ENCODE measurements at regions not wholly inside any gene's neighbourhood (a gene's known extent, or its start where the extent isn't known, plus 50 kb on each side); places are given as distances from the start of the nearest gene placed in this dataset.

DNA sequence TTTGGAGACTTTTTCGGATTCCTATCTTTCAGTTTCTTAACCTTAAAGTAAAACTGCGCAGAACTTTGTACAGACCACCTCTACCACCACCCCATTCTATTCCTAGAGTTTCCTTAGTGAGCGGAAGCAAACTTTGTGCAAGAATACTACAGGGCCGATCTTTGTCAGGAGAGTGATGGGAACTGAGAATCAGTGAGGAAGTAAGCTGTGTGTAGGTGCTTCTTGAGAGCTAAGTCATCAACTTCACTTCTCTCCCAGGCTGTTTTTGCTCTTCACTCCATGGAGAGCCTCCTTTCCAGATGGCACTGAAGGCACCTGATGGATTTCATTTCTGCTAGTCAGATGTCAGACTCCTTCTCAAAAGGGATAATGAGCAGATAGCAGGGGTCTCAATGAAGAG is 127.3 kb downstream of the SPATA31D1 start:
- no peaks in the 10 kb centered on the region for H3K36me3 ChIP-seq (ENCODE audit: control insufficient read depth, insufficient read depth, low read length)
- H3K4me1 ChIP-seq (ENCODE audit: control insufficient read depth, extremely low read depth, insufficient read depth, low read length), result no peaks in the 10 kb centered on the region
- no peaks in the 10 kb centered on the region for H3K79me2 ChIP-seq (ENCODE audit: control insufficient read depth, insufficient read depth, low read length)
- no peaks in the 10 kb centered on the region for H3K9me3 ChIP-seq (ENCODE audit: control insufficient read depth, insufficient read depth, low read depth, low read length)
- H3K9ac ChIP-seq (ENCODE audit: insufficient read depth, low read length), result no peak overlapping the region
- no peak for TF ChIP-seq EZH2 (IDR thresholded peaks at IDR 0.05; ENCODE audit: low read length, missing control alignments)
- TF ChIP-seq, protein P1, sequence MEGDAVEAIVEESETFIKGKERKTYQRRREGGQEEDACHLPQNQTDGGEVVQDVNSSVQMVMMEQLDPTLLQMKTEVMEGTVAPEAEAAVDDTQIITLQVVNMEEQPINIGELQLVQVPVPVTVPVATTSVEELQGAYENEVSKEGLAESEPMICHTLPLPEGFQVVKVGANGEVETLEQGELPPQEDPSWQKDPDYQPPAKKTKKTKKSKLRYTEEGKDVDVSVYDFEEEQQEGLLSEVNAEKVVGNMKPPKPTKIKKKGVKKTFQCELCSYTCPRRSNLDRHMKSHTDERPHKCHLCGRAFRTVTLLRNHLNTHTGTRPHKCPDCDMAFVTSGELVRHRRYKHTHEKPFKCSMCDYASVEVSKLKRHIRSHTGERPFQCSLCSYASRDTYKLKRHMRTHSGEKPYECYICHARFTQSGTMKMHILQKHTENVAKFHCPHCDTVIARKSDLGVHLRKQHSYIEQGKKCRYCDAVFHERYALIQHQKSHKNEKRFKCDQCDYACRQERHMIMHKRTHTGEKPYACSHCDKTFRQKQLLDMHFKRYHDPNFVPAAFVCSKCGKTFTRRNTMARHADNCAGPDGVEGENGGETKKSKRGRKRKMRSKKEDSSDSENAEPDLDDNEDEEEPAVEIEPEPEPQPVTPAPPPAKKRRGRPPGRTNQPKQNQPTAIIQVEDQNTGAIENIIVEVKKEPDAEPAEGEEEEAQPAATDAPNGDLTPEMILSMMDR (conservative IDR thresholded peaks at IDR 0.05 in 1 of 2, IDR thresholded peaks at IDR 0.05 in 1 of 2; ENCODE audit: low read depth in 1 of 2, low read length in 2 of 2), result no peak
- no peaks in the 10 kb centered on the region for H3K27me3 ChIP-seq (ENCODE audit: control insufficient read depth, insufficient read depth, low read length)
- DNase-seq (ENCODE audit: low read depth in 2 of 2), result no peak
- H3K4me2 ChIP-seq (ENCODE audit: extremely low read depth, insufficient read depth, low read length), result no peak overlapping the region
- H4K20me1 ChIP-seq (ENCODE audit: control insufficient read depth, extremely low read depth, insufficient read depth, low read length), result no peaks in the 10 kb centered on the region
- H2AFZ ChIP-seq (ENCODE audit: low read length), result no peak overlapping the region
- no peak overlapping the region for H3K4me3 ChIP-seq (replicated peaks in 1 of 4; ENCODE audit: control extremely low read depth in 1 of 4, insufficient read depth in 1 of 4, low read depth in 3 of 4, low read length in 4 of 4)
- H3K27ac ChIP-seq (ENCODE audit: insufficient read depth, low read length), result no peak overlapping the region

DNA sequence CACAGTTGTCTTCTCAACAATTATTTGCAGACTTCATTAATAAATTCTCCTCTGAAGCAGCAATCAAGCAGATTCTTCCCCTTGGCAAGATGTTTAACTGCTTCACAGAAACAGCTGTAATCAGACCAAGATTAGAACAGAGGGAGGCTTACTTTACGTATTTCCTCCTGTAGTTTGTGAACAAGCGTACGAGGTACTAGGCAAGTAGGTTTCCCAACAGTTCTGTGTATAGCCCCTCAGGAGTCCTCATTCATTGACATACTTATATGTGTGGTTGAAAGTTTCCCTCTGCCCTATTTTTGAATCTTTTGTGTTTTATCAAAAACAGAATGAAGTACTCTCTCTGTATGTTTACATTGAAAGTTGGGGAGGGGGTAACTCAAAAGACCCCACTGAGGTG is 128.0 kb downstream of the SPATA31D1 start:
- Histone ChIP-seq H3K79me2 (ENCODE audit: control insufficient read depth, insufficient read depth, low read length) (no peaks in the 10 kb centered on the region), H3K4me3 (replicated peaks in 1 of 4; ENCODE audit: control extremely low read depth in 1 of 4, insufficient read depth in 1 of 4, low read depth in 3 of 4, low read length in 4 of 4) (no peak overlapping the region), H4K20me1 (ENCODE audit: control insufficient read depth, extremely low read depth, insufficient read depth, low read length) (no peaks in the 10 kb centered on the region), H3K9me3 (ENCODE audit: control insufficient read depth, insufficient read depth, low read depth, low read length) (no peaks in the 10 kb centered on the region), H3K9ac (ENCODE audit: insufficient read depth, low read length) (no peak overlapping the region), H2AFZ (ENCODE audit: low read length) (no peak overlapping the region), H3K36me3 (ENCODE audit: control insufficient read depth, insufficient read depth, low read length) (no peaks in the 10 kb centered on the region), H3K27ac (ENCODE audit: insufficient read depth, low read length) (no peak overlapping the region), H3K4me1 (ENCODE audit: control insufficient read depth, extremely low read depth, insufficient read depth, low read length) (no peaks in the 10 kb centered on the region), H3K27me3 (ENCODE audit: control insufficient read depth, insufficient read depth, low read length) (no peaks in the 10 kb centered on the region), H3K4me2 (ENCODE audit: extremely low read depth, insufficient read depth, low read length) (no peak overlapping the region)
- peak in 1 of 2 donors; percentile 8 for DNase-seq (ENCODE audit: low read depth in 2 of 2)
- TF ChIP-seq, protein P1 (conservative IDR thresholded peaks at IDR 0.05 in 1 of 2, IDR thresholded peaks at IDR 0.05 in 1 of 2; ENCODE audit: low read depth in 1 of 2, low read length in 2 of 2), result no peak
- no peak for TF ChIP-seq EZH2 (IDR thresholded peaks at IDR 0.05; ENCODE audit: low read length, missing control alignments)

DNA sequence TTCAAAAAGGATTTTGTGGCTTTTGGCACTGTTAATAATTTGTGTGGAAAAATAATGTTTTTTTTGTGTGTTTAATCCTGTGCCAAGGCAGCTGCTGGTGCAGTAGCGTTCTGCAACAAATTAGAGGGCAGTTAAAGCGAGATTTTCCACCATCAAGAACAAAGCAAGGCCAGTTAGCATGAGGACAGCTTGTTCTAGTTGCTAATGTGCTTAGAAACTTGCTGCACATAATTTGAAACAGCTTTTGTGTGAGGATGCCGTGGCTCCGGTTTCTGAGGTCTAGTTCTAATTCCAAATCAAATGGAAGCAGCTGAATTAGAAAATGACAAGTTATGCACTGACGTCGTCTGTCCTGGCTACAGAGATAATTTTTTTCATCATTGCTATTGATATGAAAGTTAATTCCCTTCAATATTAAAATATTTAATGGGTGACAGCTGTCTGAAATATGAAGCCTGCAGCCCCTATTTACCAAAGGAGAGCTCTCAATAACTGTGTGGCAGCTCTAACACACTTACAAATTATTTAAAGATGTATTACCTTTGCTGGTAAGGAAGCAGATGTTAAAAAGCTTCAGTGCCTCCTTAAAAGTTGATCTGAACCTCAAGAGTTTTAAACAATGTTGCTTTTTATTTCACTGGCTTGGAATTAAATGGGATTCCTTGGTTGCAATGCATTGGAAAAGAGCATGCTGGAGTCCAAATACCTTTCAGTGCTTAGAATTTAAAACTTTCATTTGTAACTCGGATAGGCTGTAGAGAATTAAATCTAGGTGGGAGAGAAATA is 128.6 kb downstream of the SPATA31D1 start:
- no peaks in the 10 kb centered on the region for H3K36me3 ChIP-seq (ENCODE audit: control insufficient read depth, insufficient read depth, low read length)
- H3K4me2 ChIP-seq (ENCODE audit: extremely low read depth, insufficient read depth, low read length), result no peak overlapping the region
- H4K20me1 ChIP-seq (ENCODE audit: control insufficient read depth, extremely low read depth, insufficient read depth, low read length), result no peaks in the 10 kb centered on the region
- peak overlapping the region; percentile 63 for H2AFZ ChIP-seq (ENCODE audit: low read length)
- H3K9me3 ChIP-seq (ENCODE audit: control insufficient read depth, insufficient read depth, low read depth, low read length), result no peaks in the 10 kb centered on the region
- H3K4me3 ChIP-seq (replicated peaks in 1 of 4; ENCODE audit: control extremely low read depth in 1 of 4, insufficient read depth in 1 of 4, low read depth in 3 of 4, low read length in 4 of 4), result no peak overlapping the region
- DNase-seq (ENCODE audit: low read depth in 2 of 2), result peak; percentile 14 to 30
- H3K9ac ChIP-seq (ENCODE audit: insufficient read depth, low read length), result no peak overlapping the region
- H3K79me2 ChIP-seq (ENCODE audit: control insufficient read depth, insufficient read depth, low read length), result no peaks in the 10 kb centered on the region
- H3K4me1 ChIP-seq (ENCODE audit: control insufficient read depth, extremely low read depth, insufficient read depth, low read length), result no peaks in the 10 kb centered on the region
- no peaks in the 10 kb centered on the region for H3K27me3 ChIP-seq (ENCODE audit: control insufficient read depth, insufficient read depth, low read length)
- no peak for TF ChIP-seq EZH2 (IDR thresholded peaks at IDR 0.05; ENCODE audit: low read length, missing control alignments)
- H3K27ac ChIP-seq (ENCODE audit: insufficient read depth, low read length), result no peak overlapping the region
